HL-60 (cell line): ENCODE measurements at regions not wholly inside any gene's neighbourhood (a gene's known extent, or its start where the extent isn't known, plus 50 kb on each side); places are given as distances from the start of the nearest gene placed in this dataset.

Experiments used
- CTCF ChIP-seq: IDR thresholded peaks from one replicate; pipeline ENCODE4 v1.5.1; 2011; ENCODE audit warnings: low read length, control low read depth, inconsistent platforms; ENCODE audit not compliant: insufficient read depth
- GABPA ChIP-seq: IDR thresholded peaks from 2 replicates; pipeline ENCODE4 v1.6.1; 2012; ENCODE audit warnings: low read depth
- POLR2AphosphoS5 ChIP-seq: IDR thresholded peaks from 2 replicates; pipeline ENCODE4 v1.6.1; 2012; ENCODE audit warnings: low read depth
- REST ChIP-seq: IDR thresholded peaks from 2 replicates; pipeline ENCODE4 v1.6.1; 2012; ENCODE audit warnings: low read depth; ENCODE audit not compliant: insufficient replicate concordance
- SPI1 ChIP-seq: IDR thresholded peaks from 2 replicates; pipeline ENCODE4 v1.6.1; 2012; ENCODE audit warnings: low read depth, mild to moderate bottlenecking, borderline replicate concordance

GRCh38 chr2:156864753-156865152 is 392.8 kb upstream of the GALNT5 start:
- TF ChIP-seq CTCF (no peak), POLR2AphosphoS5 (no peak), GABPA (no peak), REST (no peak), SPI1 (no peak)
